IPS-20b (cell line): ENCODE measurements at regions not wholly inside any gene's neighbourhood (a gene's known extent, or its start where the extent isn't known, plus 50 kb on each side); places are given as distances from the start of the nearest gene placed in this dataset.
"Not testable (repeated sequence)": the region's sequence is repeated elsewhere in the genome, so short reads cannot be mapped to it uniquely, and the experiment has no call there.

Experiments used
- H3K27ac ChIP-seq: one replicate; pipeline ENCODE4 v1.5.1; 2013; ENCODE audit warnings: low read length
- H3K27me3 ChIP-seq: 2 replicates; pipeline ENCODE4 v1.6.1; 2013; ENCODE audit warnings: mild to moderate bottlenecking, low read length, inconsistent platforms; ENCODE audit not compliant: insufficient read depth
- H3K36me3 ChIP-seq: 2 replicates; pipeline ENCODE4 v1.6.1; 2013; ENCODE audit warnings: low read depth, mild to moderate bottlenecking, inconsistent platforms, low read length, moderate library complexity; ENCODE audit not compliant: insufficient read depth
- H3K4me1 ChIP-seq: 2 replicates; pipeline ENCODE4 v1.6.1; 2013; ENCODE audit warnings: mild to moderate bottlenecking, control low read depth, inconsistent platforms, low read length, moderate library complexity; ENCODE audit not compliant: insufficient read depth
- H3K4me3 ChIP-seq: 2 replicates; pipeline ENCODE4 v1.5.1; 2013; ENCODE audit warnings: mild to moderate bottlenecking, low read length, inconsistent platforms
- H3K9ac ChIP-seq: 2 replicates; pipeline ENCODE4 v1.6.1; 2013; ENCODE audit warnings: low read depth, mild to moderate bottlenecking, inconsistent platforms, low read length, moderate library complexity
- H3K9me3 ChIP-seq: 2 replicates; pipeline ENCODE4 v1.6.1; 2013; ENCODE audit warnings: mild to moderate bottlenecking, low read depth, low read length, inconsistent platforms; ENCODE audit not compliant: insufficient read depth

DNA sequence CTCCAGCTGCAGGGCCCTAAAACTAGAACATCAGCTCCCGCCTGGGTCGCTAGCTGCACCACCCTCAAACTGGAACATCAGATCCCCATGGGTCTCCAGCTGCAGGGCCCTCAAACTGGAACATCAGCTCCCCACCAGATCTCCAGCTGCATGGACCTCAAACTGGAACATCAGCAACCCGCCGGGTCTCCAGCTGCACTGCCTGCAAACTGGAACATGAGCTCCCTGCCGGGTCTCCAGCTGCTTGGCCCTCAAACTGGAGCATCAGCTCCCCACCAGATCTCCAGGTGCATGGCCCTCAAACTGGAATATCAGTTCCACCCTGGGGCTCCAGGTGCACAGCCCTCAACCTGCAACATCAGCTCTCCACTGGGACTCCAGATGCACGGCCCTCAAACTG is 82.7 kb downstream of the TFRC start:
- H3K9me3 ChIP-seq: peaks cover 21% of the 10 kb centered on the region
- H3K9ac ChIP-seq, H3K4me3 ChIP-seq, H3K27ac ChIP-seq, H3K4me1 ChIP-seq, H3K36me3 ChIP-seq, H3K27me3 ChIP-seq: not testable (repeated sequence)

- H3K9ac ChIP-seq: not testable (repeated sequence)
These were observed 85.6 kb downstream of the TFRC start for GRCh38 chr3:195996314-195996713.

GRCh38 chr3:195994343-195994742 is 86.0 kb upstream of the TNK2 start:
- H3K27me3 ChIP-seq, H3K9ac ChIP-seq, H3K36me3 ChIP-seq, H3K9me3 ChIP-seq, H3K4me3 ChIP-seq, H3K4me1 ChIP-seq, H3K27ac ChIP-seq: not testable (repeated sequence)

More at GRCh38 chr3:195996314-195996713, 85.6 kb downstream of the TFRC start:
- H3K27me3 ChIP-seq, H3K36me3 ChIP-seq, H3K4me1 ChIP-seq, H3K9me3 ChIP-seq, H3K27ac ChIP-seq, H3K4me3 ChIP-seq: not testable (repeated sequence)

- H3K27me3 ChIP-seq, H3K4me1 ChIP-seq, H3K4me3 ChIP-seq, H3K27ac ChIP-seq, H3K9ac ChIP-seq, H3K36me3 ChIP-seq, H3K9me3 ChIP-seq: not testable (repeated sequence)
These were observed 85.3 kb upstream of the TNK2 start for GRCh38 chr3:195993671-195994070.

DNA sequence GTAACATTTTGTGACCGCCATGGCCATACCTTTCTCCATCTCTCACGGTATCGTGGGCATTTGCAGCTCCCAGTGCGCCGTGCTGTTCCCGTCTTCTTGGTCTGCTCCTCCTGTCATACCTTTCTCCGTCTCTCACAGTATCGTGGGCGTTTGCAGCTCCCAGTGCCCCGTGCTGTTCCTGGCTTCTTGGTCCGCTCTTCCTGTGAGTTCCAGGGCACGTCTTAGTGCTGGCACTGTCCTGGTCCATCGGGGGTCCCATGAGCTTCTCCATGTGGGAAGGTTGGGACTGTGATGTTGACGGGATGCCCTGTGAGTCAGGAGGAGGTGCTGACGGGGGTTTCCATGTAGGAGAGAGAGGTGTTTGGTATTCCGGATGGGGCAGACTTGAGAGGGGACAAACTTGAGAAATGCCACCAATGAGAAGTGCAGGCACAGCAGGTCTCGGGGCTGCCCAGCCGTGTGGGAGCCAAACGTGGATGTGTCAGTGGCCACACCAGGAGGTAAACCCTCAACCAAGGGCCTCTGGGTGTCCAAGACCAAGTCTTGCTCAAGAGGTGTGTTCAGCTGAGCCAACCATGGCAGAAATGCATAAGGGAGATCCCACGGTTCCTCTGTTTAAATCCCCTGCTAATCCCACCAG is 84.7 kb upstream of the TNK2 start:
- not testable (repeated sequence) for H3K9ac ChIP-seq, H3K27ac ChIP-seq, H3K4me1 ChIP-seq, H3K36me3 ChIP-seq, H3K9me3 ChIP-seq, H3K27me3 ChIP-seq, H3K4me3 ChIP-seq

- H3K9ac ChIP-seq, H3K9me3 ChIP-seq, H3K27me3 ChIP-seq, H3K36me3 ChIP-seq, H3K4me1 ChIP-seq, H3K4me3 ChIP-seq, H3K27ac ChIP-seq: not testable (repeated sequence)
These were observed 83.6 kb upstream of the TNK2 start for GRCh38 chr3:195991986-195992385.

GRCh38 chr3:195991243-195991642 is 82.9 kb upstream of the TNK2 start:
- H3K4me1 ChIP-seq, H3K9me3 ChIP-seq, H3K27me3 ChIP-seq, H3K4me3 ChIP-seq, H3K36me3 ChIP-seq, H3K27ac ChIP-seq, H3K9ac ChIP-seq: not testable (repeated sequence)

DNA sequence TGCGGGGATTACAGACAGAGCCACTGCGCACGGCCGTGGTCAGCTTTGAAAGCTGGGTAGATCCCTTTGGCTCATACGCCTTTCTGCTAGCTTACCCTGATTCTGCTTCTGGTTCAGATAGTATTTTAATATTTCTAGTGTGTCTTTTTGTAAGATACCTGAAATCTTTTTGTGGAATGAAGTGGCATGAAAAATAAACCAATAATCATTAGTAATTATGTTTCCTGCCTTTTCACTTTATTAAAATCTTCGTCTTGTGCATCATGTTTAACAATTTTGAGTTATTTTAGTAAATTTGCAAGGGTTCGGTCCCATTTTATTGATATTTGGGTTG is 82.5 kb upstream of the TNK2 start:
- not testable (repeated sequence) for H3K4me1 ChIP-seq, H3K36me3 ChIP-seq, H3K27ac ChIP-seq, H3K9me3 ChIP-seq, H3K27me3 ChIP-seq, H3K9ac ChIP-seq
- H3K4me3 ChIP-seq: peak overlapping the region; percentile 74

- peak overlapping the region; percentile 74 for H3K4me3 ChIP-seq
- H3K27ac ChIP-seq, H3K4me1 ChIP-seq, H3K27me3 ChIP-seq, H3K36me3 ChIP-seq, H3K9me3 ChIP-seq: not testable (repeated sequence)
- H3K9ac ChIP-seq: peak overlapping the region; percentile 71; the same call in 1 of the 2 replicates
These were observed 81.8 kb upstream of the TNK2 start for GRCh38 chr3:195989921-195990840.

- H3K9ac ChIP-seq, H3K27me3 ChIP-seq, H3K4me1 ChIP-seq, H3K9me3 ChIP-seq, H3K36me3 ChIP-seq, H3K27ac ChIP-seq: not testable (repeated sequence)
- peak overlapping the region; percentile 58; the same call in 1 of the 2 replicates for H3K4me3 ChIP-seq
These were observed 81.0 kb upstream of the TNK2 start for GRCh38 chr3:195989197-195989920.

- H3K4me3 ChIP-seq, H3K9ac ChIP-seq, H3K36me3 ChIP-seq, H3K9me3 ChIP-seq, H3K27ac ChIP-seq, H3K4me1 ChIP-seq, H3K27me3 ChIP-seq: not testable (repeated sequence)
These were observed 80.4 kb upstream of the TNK2 start for GRCh38 chr3:195988764-195989163.

GRCh38 chr3:195987001-195987400 is 78.7 kb upstream of the TNK2 start:
- H3K9ac ChIP-seq, H3K9me3 ChIP-seq, H3K36me3 ChIP-seq, H3K4me1 ChIP-seq, H3K27me3 ChIP-seq, H3K27ac ChIP-seq, H3K4me3 ChIP-seq: not testable (repeated sequence)
